DND-41 (cell line): ENCODE measurements at regions not wholly inside any gene's neighbourhood (a gene's known extent, or its start where the extent isn't known, plus 50 kb on each side); places are given as distances from the start of the nearest gene placed in this dataset.

Experiments used
- ATAC-seq: fragments of 200-7000 bp; cut with Tn5 transposase; 3 replicates; pipeline ENCODE4 v1.9.1; 2021; ENCODE audit warnings: low read depth; ENCODE audit not compliant: insufficient read depth
- DNase-seq: peaks from one replicate; pipeline ENCODE4 v3.0.0-alpha.2; 2020
- H2AFZ ChIP-seq: 2 replicates; pipeline ENCODE4 v1.6.0; 2012; ENCODE audit warnings: low read depth, low read length
- H3K27ac ChIP-seq: 2 replicates; pipeline ENCODE4 v1.5.1; 2012; ENCODE audit warnings: low read length, inconsistent platforms
- H3K27me3 ChIP-seq: fragments of 200-600 bp; sonication (generic); 2 replicates; pipeline ENCODE4 v1.6.0; 2012; ENCODE audit warnings: low read length, mild to moderate bottlenecking, inconsistent platforms; ENCODE audit not compliant: insufficient read depth, poor library complexity
- H3K36me3 ChIP-seq: 2 replicates; pipeline ENCODE4 v1.5.1; 2012; ENCODE audit warnings: low read length, inconsistent platforms; ENCODE audit not compliant: insufficient read depth
- H3K4me1 ChIP-seq: 2 replicates; pipeline ENCODE4 v1.5.1; 2012; ENCODE audit warnings: mild to moderate bottlenecking, low read length; ENCODE audit not compliant: insufficient read depth
- H3K4me2 ChIP-seq: 2 replicates; pipeline ENCODE4 v1.6.0; 2012; ENCODE audit warnings: mild to moderate bottlenecking, moderate library complexity, low read length, inconsistent platforms; ENCODE audit not compliant: insufficient read depth
- H3K4me3 ChIP-seq, 2 experiments: fragments of 200-600 bp in 1 of 2; shearing (Covaris generic) in 1 of 2; 2 replicates each; pipeline ENCODE4 v1.5.1; 2012 to 2016; ENCODE audit warnings: inconsistent platforms in 2 of 2, low read length in 2 of 2, mild to moderate bottlenecking in 2 of 2, low read depth in 1 of 2, moderate library complexity in 1 of 2
- H3K79me2 ChIP-seq: 2 replicates; pipeline ENCODE4 v1.6.0; 2012; ENCODE audit warnings: low read length, inconsistent platforms; ENCODE audit not compliant: insufficient read depth
- H3K9ac ChIP-seq: 2 replicates; pipeline ENCODE4 v1.6.0; 2012; ENCODE audit warnings: low read depth, mild to moderate bottlenecking, inconsistent platforms, low read length, moderate library complexity
- H3K9me3 ChIP-seq: 2 replicates; pipeline ENCODE4 v1.5.1; 2012; ENCODE audit warnings: low read length, moderate library complexity, mild to moderate bottlenecking, inconsistent platforms; ENCODE audit not compliant: insufficient read depth, severe bottlenecking
- H4K20me1 ChIP-seq: 2 replicates; pipeline ENCODE4 v1.6.0; 2012; ENCODE audit warnings: low read length; ENCODE audit not compliant: insufficient read depth
- EZH2 ChIP-seq: IDR thresholded peaks from 3 replicates; pipeline ENCODE4 v1.6.1; 2012; ENCODE audit warnings: borderline replicate concordance, low read depth, mild to moderate bottlenecking, moderate library complexity, low read length, inconsistent platforms; ENCODE audit not compliant: severe bottlenecking
- TF ChIP-seq, protein P1 (sequence below): IDR thresholded peaks from 2 replicates; pipeline ENCODE4 v1.5.1; 2012; ENCODE audit warnings: borderline replicate concordance, low read length, moderate library complexity, mild to moderate bottlenecking; ENCODE audit not compliant: poor library complexity, severe bottlenecking; ENCODE audit errors: extremely low read depth

DNA sequence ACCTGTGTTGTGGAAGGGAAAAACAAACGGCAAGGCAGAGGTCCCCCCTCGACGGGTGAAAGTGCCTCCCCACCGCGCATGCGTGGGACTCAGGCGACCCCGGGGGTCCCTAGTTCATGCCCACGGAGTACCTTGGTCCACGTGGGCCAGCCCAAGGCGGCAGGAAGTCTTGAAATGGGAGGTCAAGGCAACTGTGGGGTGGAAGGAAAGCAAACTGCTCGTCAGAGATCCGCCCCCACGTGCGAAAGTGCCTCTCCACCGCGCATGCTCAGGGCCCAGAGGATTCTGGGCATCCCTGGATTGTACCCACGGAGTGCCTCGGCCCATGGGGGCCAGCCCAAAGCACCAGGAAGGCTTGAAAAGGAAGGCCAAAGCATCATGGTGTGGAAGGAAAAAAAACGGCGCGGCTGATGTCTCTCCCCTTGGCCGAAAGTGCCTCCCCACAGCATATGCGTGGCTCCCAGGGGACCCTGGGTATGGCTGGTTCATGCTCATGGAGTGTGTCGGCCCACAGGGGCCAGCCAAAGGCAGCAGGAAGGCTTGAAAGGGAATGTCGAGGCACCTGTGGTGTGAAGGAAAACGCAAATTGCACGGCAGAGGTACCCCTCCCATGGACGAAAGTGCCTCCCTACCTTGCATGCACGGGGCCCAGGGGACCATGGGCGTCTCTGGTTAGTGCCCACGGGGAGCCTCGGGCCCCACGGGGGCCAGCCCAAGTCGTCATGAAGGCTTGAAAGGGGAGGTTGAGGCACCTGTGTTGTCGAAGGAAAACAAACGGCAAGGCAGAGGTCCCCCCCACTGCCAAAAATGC is 369.7 kb downstream of the ALG10 start:
- H3K27ac ChIP-seq = no peak overlapping the region
- no peak overlapping the region for H3K9ac ChIP-seq
- H4K20me1 ChIP-seq = no peaks in the 10 kb centered on the region
- TF ChIP-seq, protein P1, sequence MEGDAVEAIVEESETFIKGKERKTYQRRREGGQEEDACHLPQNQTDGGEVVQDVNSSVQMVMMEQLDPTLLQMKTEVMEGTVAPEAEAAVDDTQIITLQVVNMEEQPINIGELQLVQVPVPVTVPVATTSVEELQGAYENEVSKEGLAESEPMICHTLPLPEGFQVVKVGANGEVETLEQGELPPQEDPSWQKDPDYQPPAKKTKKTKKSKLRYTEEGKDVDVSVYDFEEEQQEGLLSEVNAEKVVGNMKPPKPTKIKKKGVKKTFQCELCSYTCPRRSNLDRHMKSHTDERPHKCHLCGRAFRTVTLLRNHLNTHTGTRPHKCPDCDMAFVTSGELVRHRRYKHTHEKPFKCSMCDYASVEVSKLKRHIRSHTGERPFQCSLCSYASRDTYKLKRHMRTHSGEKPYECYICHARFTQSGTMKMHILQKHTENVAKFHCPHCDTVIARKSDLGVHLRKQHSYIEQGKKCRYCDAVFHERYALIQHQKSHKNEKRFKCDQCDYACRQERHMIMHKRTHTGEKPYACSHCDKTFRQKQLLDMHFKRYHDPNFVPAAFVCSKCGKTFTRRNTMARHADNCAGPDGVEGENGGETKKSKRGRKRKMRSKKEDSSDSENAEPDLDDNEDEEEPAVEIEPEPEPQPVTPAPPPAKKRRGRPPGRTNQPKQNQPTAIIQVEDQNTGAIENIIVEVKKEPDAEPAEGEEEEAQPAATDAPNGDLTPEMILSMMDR = no peak
- no peak for TF ChIP-seq EZH2
- H3K79me2 ChIP-seq = no peaks in the 10 kb centered on the region
- no peak overlapping the region for H3K4me3 ChIP-seq
- no peaks in the 10 kb centered on the region for H3K36me3 ChIP-seq
- DNase-seq (no peak), ATAC-seq (no peak)
- H2AFZ ChIP-seq = no peak overlapping the region
- H3K4me1 ChIP-seq = no peaks in the 10 kb centered on the region
- H3K4me2 ChIP-seq = no peak overlapping the region
- peaks cover 52% of the 10 kb centered on the region for H3K9me3 ChIP-seq
- H3K27me3 ChIP-seq = no peaks in the 10 kb centered on the region

DNA sequence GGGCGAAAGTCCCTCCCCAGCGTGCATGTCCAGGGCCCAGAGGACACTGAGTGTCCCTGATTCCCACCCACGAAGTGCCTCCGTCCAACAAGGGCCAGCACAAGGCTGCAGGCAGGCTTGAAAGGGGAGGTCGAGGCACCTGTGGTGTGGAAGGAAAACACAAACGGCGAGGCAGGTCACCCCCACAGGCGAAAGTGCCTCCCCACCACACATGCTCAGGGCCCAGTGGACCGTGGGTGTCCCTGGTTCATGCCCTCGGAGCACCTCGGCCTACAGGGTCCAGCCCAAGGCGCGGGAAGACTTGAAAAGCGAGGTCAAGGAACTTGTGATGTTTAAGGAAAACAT is 370.4 kb downstream of the ALG10 start:
- H2AFZ ChIP-seq = no peak overlapping the region
- ATAC-seq (no peak), DNase-seq (no peak)
- TF ChIP-seq, protein P1 = no peak
- TF ChIP-seq EZH2 = no peak
- H3K9me3 ChIP-seq = peaks cover 58% of the 10 kb centered on the region
- no peak overlapping the region for H3K27ac ChIP-seq
- H3K36me3 ChIP-seq = no peaks in the 10 kb centered on the region
- H4K20me1 ChIP-seq = no peaks in the 10 kb centered on the region
- H3K79me2 ChIP-seq = no peaks in the 10 kb centered on the region
- H3K9ac ChIP-seq = no peak overlapping the region
- H3K4me1 ChIP-seq = no peaks in the 10 kb centered on the region
- H3K4me3 ChIP-seq = no peak overlapping the region
- no peak overlapping the region for H3K4me2 ChIP-seq
- H3K27me3 ChIP-seq = no peaks in the 10 kb centered on the region

DNA sequence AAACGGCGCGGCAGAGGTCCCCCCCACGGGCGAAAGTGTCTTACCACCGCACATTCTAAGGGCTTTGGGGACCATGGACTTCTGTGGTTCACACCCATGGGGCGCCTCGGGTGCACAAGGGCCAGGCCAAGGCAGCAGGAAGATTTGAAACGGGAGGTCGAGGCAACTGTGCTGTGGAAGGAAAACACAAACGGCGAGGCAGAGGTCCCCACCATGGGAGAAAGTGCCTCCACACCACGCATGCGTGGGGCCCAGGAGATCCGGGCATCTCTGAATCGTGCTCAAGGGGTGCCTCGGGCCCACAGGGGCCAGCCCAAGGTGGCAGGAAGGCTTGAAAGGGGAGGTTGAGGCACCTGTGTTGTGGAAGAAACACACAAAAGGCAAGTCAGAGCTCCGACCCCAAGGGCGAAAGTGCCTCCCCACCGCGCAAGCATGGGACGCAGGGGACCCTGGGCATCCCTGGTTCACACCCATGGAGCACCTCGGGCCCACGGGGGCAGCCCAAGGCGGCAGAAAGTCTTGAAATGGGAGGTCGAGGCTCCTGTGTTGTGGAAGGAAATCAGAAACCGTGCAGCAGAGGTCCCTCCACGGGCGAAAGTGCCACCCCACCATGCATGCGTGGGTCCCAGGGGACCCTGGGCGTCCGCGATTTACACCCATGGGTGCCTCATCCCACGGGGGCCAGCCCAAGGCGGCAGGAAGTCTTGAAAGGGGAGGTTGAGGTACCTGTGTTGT is 371.0 kb downstream of the ALG10 start:
- H3K4me1 ChIP-seq = no peaks in the 10 kb centered on the region
- no peaks in the 10 kb centered on the region for H3K36me3 ChIP-seq
- no peaks in the 10 kb centered on the region for H4K20me1 ChIP-seq
- no peaks in the 10 kb centered on the region for H3K27me3 ChIP-seq
- H3K4me2 ChIP-seq = no peak overlapping the region
- no peak for DNase-seq
- no peaks in the 10 kb centered on the region for H3K79me2 ChIP-seq
- ATAC-seq = no peak
- H3K9ac ChIP-seq = no peak overlapping the region
- H3K9me3 ChIP-seq = peaks cover 58% of the 10 kb centered on the region
- TF ChIP-seq EZH2 = no peak
- TF ChIP-seq, protein P1 = no peak
- H2AFZ ChIP-seq = no peak overlapping the region
- no peak overlapping the region for H3K4me3 ChIP-seq
- no peak overlapping the region for H3K27ac ChIP-seq
